ENCODE measurements at regions not wholly inside any gene's neighbourhood (a gene's known extent, or its start where the extent isn't known, plus 50 kb on each side); places are given as distances from the start of the nearest gene placed in this dataset.
"Not testable (repeated sequence)": the region's sequence is repeated elsewhere in the genome, so short reads cannot be mapped to it uniquely, and the experiment has no call there.

DNA sequence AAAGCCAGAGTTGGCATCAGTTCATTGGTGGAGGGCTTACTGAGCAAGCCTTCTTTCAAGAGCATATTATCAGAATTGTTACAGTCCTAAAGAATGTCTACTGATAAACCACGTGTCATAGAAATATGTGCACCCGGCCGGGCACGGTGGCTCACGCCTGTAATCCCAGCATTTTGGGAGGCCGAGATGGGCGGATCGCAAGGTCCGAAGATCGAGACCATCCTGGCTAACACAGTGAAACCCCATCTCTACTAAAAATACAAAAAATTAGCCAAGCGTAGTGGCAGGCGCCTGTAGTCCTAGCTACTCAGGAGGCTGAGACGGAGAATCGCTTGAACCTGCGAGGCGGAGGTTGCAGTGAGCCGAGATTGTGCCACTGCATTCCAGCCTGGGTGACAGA is 66.4 kb upstream of the SLC66A3 start:
- TF ChIP-seq EP300 (IDR thresholded peaks at IDR 0.05; ENCODE audit: borderline replicate concordance in 1 of 2, low read depth in 1 of 2, low read length in 1 of 2); POLR2AphosphoS5 (IDR thresholded peaks at IDR 0.05; ENCODE audit: low read depth, low read length); MXI1 (IDR thresholded peaks at IDR 0.05; ENCODE audit: low read depth, low read length); RAD21 (IDR thresholded peaks at IDR 0.05; ENCODE audit: low read length); RCOR1 (IDR thresholded peaks at IDR 0.05; ENCODE audit: low read length); EZH2phosphoT487 (IDR thresholded peaks at IDR 0.05; ENCODE audit: borderline replicate concordance, low read depth); RXRA (IDR thresholded peaks at IDR 0.05; ENCODE audit: borderline replicate concordance, low read depth); SIN3A (IDR thresholded peaks at IDR 0.05; ENCODE audit: borderline replicate concordance, low read depth, low read length); FOSL2 (IDR thresholded peaks at IDR 0.05; ENCODE audit: borderline replicate concordance, low read depth); CHD2 (IDR thresholded peaks at IDR 0.05; ENCODE audit: low read length, partially characterized antibody); RFX5 (IDR thresholded peaks at IDR 0.05; ENCODE audit: low read length): not testable (repeated sequence)
- TF ChIP-seq, protein P1, sequence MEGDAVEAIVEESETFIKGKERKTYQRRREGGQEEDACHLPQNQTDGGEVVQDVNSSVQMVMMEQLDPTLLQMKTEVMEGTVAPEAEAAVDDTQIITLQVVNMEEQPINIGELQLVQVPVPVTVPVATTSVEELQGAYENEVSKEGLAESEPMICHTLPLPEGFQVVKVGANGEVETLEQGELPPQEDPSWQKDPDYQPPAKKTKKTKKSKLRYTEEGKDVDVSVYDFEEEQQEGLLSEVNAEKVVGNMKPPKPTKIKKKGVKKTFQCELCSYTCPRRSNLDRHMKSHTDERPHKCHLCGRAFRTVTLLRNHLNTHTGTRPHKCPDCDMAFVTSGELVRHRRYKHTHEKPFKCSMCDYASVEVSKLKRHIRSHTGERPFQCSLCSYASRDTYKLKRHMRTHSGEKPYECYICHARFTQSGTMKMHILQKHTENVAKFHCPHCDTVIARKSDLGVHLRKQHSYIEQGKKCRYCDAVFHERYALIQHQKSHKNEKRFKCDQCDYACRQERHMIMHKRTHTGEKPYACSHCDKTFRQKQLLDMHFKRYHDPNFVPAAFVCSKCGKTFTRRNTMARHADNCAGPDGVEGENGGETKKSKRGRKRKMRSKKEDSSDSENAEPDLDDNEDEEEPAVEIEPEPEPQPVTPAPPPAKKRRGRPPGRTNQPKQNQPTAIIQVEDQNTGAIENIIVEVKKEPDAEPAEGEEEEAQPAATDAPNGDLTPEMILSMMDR (IDR thresholded peaks at IDR 0.05) = not testable (repeated sequence)
- TF ChIP-seq, protein P2, sequence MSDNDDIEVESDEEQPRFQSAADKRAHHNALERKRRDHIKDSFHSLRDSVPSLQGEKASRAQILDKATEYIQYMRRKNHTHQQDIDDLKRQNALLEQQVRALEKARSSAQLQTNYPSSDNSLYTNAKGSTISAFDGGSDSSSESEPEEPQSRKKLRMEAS (IDR thresholded peaks at IDR 0.05; ENCODE audit: low read depth) = not testable (repeated sequence)

All from SK-N-SH (cell line).